LNCaP clone FGC (cell line): ENCODE measurements at regions not wholly inside any gene's neighbourhood (a gene's known extent, or its start where the extent isn't known, plus 50 kb on each side); places are given as distances from the start of the nearest gene placed in this dataset.

Experiments used
- DNase-seq: peaks from one replicate; pipeline ENCODE4 v3.0.0-alpha.2; 2011; ENCODE audit warnings: low read depth
- H3K4me3 ChIP-seq: 2 replicates; pipeline ENCODE4 v1.5.1; 2011; ENCODE audit warnings: mild to moderate bottlenecking, low read depth, low read length, control low read depth
- TF ChIP-seq, protein P1 (sequence below): IDR thresholded peaks from 2 replicates; pipeline ENCODE4 v1.5.1; 2012; ENCODE audit warnings: mild to moderate bottlenecking; ENCODE audit not compliant: control insufficient read depth, insufficient read depth; ENCODE audit errors: extremely low read depth

DNA sequence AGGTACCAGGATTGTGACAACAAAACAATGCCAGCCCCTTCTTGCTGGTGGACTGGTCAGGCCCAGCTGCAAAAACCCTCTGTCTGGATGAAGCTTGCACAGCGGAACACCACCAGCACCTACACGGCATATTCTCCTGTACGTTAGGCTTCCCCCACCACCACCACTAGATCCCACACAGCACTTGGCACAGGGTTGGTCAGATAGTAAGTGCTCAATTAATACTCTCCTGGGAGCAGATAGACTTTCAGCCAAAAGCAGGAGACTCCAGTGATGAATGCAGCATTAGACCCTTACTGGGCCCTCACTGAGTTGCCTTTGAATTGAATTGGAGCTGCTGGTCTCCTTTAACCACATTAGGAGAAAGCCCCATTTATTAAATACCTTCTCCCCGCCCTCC, 97.9 kb downstream of the CPN2 start:
- no peak for DNase-seq
- TF ChIP-seq, protein P1, sequence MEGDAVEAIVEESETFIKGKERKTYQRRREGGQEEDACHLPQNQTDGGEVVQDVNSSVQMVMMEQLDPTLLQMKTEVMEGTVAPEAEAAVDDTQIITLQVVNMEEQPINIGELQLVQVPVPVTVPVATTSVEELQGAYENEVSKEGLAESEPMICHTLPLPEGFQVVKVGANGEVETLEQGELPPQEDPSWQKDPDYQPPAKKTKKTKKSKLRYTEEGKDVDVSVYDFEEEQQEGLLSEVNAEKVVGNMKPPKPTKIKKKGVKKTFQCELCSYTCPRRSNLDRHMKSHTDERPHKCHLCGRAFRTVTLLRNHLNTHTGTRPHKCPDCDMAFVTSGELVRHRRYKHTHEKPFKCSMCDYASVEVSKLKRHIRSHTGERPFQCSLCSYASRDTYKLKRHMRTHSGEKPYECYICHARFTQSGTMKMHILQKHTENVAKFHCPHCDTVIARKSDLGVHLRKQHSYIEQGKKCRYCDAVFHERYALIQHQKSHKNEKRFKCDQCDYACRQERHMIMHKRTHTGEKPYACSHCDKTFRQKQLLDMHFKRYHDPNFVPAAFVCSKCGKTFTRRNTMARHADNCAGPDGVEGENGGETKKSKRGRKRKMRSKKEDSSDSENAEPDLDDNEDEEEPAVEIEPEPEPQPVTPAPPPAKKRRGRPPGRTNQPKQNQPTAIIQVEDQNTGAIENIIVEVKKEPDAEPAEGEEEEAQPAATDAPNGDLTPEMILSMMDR = no peak
- no peak overlapping the region for H3K4me3 ChIP-seq

DNA sequence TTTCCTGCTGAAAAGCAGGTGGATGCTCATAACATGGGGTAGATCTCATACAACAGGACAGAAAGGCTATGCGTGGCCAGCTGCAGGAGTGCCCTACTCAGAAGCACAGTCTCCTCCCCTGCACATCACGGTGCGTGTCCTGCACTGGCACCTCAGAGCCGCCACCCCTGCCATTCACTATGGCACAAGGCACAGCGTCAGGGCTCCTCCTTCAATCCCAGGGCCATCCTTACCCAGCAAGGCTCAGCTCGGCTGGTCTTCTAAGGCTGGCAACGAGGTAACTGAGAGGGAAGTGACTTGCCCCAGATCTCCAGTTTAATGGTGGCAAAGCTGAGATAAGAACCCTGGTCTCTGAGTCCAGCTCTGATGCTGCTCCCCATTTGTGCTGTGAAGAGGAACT, 97.1 kb downstream of the CPN2 start:
- no peak overlapping the region for H3K4me3 ChIP-seq
- TF ChIP-seq, protein P1 = no peak
- no peak for DNase-seq

DNA sequence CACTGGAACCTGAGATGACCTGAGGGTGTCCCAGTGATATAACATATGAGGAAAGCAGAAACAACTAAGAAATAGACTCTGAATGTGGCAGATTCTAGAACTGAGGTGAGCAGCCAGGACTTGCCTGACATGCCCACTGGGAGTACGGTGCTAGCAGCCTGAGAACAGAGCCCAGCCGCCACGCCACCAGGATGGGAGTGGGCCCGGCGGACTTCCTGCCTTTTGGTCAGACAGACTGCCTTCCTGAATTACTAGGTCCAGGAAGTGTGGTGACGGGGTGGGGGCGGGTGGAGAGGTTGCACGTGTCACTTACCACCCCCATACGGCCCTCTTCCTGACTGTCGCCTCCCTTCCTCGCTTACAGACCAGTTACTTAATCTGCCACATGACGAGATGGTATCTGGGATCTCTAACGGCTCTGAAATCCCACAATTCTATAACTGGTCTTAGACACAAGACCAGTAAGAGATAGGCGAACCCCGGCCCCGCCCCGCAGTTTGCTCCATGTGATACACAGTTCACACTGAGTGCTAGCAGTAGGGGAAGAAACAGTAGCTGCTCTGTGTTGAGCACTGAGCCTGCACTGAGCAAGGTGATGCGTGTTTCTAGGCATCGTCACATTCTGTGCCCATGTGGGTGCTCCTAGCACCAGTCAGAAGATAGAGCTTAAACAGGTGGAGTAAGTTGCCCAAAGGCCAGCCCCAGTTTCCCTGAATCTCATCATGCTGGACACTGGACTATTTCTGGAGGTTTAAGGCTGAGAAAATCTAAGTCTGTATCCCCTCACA, 95.7 kb downstream of the CPN2 start:
- TF ChIP-seq, protein P1 = no peak
- DNase-seq = no peak
- no peak overlapping the region for H3K4me3 ChIP-seq

DNA sequence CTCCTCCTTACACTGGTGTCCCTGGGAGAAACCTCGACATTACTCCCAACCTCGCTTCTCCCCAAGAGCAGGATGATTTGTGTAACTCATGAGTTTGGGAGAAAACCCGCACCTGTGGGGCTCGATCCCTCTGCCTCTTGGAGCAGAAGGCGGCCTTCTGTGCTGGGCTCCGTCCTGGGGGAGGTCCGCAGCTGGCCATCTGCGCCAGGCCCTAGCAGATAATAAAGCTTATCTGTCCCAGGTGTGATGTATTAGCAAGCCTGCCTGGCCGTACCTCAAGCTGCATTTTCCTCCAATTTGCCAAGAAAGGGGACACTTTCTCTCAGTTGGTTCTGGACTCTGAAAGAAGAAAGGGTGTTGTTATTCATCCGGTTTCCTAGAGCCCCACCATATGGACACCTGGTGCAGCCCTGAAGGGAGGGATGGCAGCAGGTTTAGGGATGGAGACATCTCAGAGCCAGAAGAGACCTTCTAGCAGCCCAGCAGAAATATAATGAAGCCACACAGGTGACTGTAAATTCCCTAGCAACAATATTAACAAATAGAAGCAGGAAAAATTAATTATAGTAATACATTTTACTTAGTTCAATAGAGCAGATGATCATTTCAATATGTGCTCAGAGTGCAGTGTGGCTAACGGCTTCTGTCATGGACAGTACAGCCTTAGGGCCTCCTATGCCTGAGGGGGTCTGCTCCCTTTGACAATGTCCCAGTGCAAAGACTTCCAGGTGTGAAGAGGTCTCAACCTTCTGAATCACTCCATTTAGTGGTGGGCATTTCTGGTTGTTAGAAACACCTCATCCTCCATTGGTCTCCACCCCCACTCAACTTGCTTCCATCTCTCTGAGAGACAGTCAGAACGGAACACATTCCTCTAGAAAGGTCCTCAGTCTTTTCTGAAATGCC, 94.8 kb downstream of the CPN2 start:
- H3K4me3 ChIP-seq = no peak overlapping the region
- TF ChIP-seq, protein P1 = no peak

DNA sequence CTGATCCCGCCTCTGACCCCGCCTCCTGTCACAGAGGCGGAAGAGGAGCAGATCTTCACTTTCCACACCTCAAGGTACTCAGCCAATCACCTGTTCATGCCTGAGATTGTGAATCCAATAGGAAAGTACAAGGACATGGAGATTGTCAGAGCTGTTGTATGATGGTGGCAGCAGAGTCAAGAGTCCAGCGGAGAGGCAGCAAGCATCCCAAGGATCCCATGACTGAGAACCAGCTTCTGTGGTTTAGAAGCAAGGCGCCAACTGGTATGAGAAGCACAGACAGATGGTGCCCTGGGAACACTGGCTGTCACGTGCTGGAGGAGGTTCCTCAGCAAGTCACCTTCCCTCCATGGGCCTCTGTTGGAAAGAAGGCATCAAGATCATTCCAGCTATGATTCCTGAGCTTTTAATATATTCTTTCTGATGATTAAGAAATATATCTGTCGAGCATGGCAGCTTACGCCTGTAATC, 93.9 kb downstream of the CPN2 start:
- no peak overlapping the region for H3K4me3 ChIP-seq
- no peak for DNase-seq
- TF ChIP-seq, protein P1 = no peak

More for the DNA sequence above, 94.8 kb downstream of the CPN2 start:
- DNase-seq = no peak

DNA sequence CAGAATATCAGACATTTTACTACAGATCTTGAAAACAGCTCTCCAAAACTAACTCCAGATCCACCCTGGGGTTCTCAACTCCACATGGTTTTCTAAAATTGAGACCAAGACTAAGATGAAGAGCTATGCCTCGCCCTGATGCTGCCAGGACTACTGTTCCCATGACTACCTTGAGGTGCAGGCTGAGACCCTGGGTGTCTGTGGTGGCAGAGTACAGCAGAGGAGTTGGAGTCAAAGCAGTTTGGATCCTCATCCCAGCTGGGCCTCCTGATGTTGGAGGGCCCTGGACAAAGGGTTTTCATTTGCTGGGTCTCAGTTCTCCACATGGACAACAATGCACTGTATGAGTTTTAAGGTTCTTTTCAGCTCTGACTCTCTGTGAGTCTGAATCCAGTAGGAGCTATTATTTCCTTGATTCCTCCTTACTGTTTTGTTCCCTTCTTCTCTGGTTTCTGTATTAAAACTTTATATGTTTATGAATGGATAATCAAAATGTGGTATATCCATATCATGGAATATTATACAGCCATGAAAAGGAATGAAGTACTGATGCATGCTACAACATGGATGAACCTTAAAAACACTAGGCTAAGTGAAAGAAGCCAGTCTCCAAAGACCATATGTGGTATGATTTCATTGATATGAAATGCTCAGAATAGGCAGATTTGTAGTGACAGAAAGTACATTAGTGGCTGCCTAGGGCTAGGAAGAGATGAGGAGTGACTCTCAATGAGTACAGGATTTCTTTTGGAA, 93.0 kb downstream of the CPN2 start:
- TF ChIP-seq, protein P1 = no peak
- DNase-seq = no peak

More for the DNA sequence above, 93.0 kb downstream of the CPN2 start:
- no peak overlapping the region for H3K4me3 ChIP-seq
